NCI-H2107 treated with DMSO at 0.1 percent for 48 hours (cell line): ENCODE measurements at regions not wholly inside any gene's neighbourhood (a gene's known extent, or its start where the extent isn't known, plus 50 kb on each side); places are given as distances from the start of the nearest gene placed in this dataset.

Experiments
- DNase-seq: peaks from one replicate; lab custom pipeline; 2025; ENCODE audit not compliant: unreplicated experiment; lab: John Stamatoyannopoulos, UW

DNA sequence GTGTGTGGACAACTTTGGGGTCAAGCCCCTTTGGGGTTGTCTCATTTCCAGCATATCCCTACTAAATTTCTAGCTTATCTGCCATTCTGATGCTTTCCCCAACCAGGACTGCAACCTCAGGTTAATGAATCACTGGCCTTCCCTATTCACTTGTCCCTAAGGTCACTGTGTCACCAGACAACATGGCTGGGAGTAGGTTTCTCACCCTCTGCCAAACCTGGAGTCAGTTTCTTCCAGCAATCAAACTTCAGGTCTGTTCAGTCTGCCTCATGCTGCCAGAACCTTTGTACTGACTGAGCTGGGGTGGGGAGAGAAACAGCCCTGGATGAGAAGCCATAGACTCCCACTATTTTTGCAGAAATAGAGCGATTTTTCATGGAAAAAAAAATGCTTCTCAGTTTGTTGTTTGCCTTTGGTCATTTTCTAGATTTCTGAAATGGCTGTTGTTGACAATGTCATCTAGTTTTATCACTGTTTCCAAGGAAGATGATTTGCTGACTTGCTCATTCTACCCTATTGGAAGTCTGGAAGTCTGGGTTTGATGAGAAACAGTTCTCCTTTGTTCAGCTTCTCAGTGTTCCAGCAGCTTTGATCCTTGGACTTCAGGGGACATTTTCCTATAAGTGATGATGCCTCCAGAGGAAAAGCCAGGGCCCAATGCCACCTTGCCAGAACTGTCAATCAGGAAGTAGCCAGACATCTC lies 74.8 kb upstream of the IL12A start:
- no peak for DNase-seq

- DNase-seq, result no peak
These were observed 74.2 kb upstream of the IL12A start for GRCh38 chr3:159914426-159914825.

- no peak for DNase-seq
These were observed 72.6 kb upstream of the IL12A start for GRCh38 chr3:159916052-159916451.

- DNase-seq, result no peak
These were observed 71.5 kb upstream of the IL12A start for GRCh38 chr3:159917141-159917540.

DNA sequence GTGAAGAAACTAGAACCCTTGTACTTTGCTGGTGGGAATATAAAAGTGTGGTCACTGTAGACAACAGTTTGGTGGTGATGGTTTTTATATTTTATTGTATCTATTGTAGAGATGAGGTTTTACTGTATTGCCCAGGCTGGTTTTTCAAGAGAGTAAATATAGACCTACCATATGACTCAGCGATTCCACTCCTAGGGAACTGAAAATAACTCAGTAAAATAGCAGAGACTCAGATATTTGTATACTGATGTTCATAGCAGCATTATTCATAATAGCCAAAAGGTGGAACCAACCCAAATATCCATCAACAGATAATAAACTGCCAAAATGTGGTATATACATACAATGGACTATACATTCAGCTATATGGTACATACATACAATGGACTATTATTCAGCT lies 68.8 kb upstream of the IL12A start:
- DNase-seq, result no peak

DNA sequence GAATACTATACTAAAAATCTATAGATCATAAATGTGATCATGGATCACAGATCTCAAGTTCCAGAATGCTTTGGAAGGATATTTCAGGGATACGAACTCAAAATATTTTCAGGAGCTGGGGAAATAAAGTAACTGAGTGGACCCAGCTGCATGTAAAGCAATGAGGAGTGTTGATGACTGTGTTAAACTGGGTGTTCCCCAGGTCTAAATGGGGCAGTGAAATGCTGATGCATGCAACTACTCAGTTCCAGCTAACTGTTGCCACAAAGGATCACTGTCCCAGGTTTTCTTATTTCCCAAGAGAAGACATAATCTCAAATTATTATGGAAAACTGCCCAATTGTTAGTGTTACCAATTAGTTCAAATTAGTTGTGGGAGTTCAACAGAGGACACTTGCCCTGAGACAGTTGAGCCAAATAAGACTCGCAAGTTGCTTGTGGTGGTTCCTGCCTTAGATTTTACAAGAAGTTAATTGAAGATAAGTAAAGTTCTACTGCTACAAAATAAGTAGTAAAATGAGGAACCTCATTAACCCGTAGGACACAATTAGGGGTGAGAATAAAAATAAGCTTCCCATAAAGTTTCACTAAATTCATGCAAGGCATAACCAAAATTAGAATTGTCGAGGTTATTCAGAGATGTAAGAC lies 66.3 kb upstream of the IL12A start:
- DNase-seq, result no peak

DNA sequence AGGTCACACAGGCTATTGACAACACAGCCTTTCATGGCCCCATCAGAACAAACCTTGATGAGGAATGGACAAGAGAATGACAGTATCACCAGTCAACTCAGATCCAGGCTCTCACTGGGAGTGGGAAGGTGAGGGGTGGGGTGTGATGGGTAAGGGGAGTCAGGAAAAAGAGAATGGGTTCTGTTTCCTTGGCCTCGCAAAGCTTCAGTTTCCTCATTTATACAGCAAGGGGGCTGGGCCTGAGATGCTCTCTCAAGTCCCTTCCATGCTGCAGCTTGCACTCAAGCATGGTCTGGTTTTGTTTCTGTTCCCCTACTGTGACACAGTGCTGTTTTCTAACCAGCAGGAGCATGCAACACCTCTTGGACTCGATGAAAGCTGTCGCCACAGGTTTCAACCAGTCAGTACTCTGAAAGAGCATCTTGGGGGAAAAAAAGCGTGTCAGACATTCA lies 65.7 kb upstream of the IL12A start:
- DNase-seq, result no peak

DNA sequence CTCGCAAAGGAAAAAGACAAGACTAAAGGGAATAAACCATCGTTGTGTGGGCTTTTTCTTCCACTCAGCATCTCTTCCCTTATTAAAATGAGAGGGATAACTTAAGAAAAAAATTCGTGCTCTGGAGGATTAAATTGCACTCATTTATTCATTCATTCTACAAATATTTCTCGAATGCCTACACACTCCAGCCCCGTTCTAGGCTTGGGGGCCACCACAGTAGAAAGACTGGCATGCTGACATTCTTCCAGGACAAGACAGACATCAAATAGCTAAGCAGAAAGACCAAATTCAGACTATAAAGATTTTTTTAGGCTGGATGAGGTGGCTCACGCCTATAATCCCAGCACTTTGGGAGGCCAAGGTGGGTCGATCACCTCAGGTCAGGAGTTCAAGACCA lies 65.3 kb upstream of the IL12A start:
- DNase-seq, result no peak

GRCh38 chr3:159923956-159924355 lies 64.7 kb upstream of the IL12A start:
- no peak for DNase-seq

GRCh38 chr3:159924411-159924810 lies 64.2 kb upstream of the IL12A start:
- DNase-seq, result no peak

- no peak for DNase-seq
These were observed 63.4 kb upstream of the IL12A start for GRCh38 chr3:159925248-159925647.

GRCh38 chr3:159926573-159926972 lies 62.1 kb upstream of the IL12A start:
- no peak for DNase-seq

GRCh38 chr3:159928071-159928491 lies 60.6 kb upstream of the IL12A start:
- no peak for DNase-seq

DNA sequence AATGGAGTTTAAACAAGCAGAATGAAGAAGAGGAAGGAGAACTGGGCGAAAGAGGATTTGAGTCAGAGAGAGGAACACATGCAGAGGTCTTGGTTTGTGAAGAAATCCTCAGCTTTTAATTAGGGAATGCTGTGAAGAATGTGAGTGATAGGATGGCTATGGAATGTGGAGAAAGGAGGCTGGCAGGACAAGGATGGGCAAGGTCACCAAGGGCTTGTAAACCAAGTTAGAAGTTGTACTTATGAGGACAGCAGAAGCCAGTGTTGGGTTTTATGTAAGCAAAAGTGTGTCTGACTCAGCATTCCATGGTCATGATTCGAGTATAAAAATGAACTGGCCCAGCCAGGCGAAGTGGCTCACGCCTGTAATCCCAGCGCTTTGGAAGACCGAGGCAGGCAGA lies 60.0 kb upstream of the IL12A start:
- DNase-seq, result no peak

DNA sequence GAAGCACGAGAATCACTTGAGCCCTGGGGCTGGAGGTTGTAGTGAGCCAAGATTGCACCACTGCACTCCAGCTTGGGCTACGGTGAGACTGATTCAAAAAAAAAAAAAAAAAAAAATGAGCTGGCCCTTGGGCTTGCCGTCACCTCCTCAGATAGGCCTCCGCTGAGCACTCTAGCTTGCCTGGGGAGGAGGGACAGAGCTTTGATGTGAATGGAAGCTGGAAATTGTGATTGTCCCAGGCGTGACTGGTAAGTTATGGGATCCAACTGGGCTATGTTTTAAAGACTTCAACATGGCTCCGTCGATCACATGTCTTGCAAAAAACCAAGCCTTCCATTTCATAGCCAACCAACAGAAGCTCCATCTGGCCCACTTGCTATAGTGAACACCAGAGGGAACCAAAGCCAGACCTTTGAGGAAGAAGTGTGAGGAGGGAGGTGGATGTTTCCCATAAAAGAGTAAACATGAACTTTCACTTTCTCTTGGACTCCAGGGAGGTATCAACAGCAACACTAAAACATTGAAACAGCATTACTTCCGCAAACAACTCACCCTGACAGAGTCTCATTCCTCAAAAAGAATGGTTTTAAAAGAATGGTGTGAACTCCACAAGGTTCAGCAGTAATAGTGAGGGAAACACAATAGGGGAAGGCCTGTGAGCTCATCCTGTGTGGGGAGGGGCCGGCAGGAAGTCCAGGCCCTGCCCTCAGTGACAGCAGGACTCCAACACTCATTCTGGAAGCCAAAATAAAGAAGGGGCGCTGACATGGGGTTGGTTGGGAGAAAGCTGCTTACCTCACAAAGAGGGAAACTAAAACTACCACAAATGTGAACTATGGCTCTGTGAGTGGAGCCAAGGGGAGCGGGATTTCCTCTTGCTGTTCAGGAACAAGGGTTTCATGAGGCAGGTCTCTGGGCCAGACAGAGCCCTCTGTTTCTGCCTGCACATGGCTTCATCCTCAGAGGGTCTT lies 59.2 kb upstream of the IL12A start:
- DNase-seq, result no peak

DNA sequence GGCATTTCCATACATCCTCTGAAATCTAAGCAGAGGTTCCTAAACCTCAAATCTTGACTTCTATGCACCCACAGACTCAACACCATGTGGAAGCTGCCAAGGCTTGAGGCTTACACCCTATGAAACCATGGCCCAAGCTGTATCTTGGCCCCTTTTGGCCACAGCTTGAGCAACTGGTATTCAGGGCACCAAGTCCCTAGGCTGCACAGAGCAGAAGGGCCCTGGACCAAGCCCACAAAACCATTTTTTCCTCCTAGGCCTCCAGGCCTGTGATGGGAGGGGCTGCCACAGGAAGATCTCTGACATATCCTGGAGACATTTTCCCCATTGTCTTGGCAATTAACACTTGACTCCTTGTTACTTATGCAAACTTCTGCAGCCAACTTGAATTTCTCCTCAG lies 54.4 kb upstream of the IL12A start:
- DNase-seq, result no peak

GRCh38 chr3:159936541-159936940 lies 52.1 kb upstream of the IL12A start:
- DNase-seq, result no peak

GRCh38 chr3:159937561-159938166 lies 51.0 kb upstream of the IL12A start:
- DNase-seq, result no peak

GRCh38 chr3:159938714-159939113 lies 49.9 kb upstream of the IL12A start:
- DNase-seq, result no peak
